Stomach (tissue), 8 donors: ENCODE measurements at regions not wholly inside any gene's neighbourhood (a gene's known extent, or its start where the extent isn't known, plus 50 kb on each side); places are given as distances from the start of the nearest gene placed in this dataset.
"Not testable (repeated sequence)": the region's sequence is repeated elsewhere in the genome, so short reads cannot be mapped to it uniquely, and the experiment has no call there.

Experiments
- DNase-seq, 2 donors: peaks; one replicate each; pipeline versions ENCODE4 v3.0.0 to v3.0.0-alpha.2; 2013 to 2019
- H3K27ac ChIP-seq, 5 donors: fragments of 200-600 bp in 4 of 5; sonication (generic) in 4 of 5; one replicate each; pipeline ENCODE4 v1.5.1; 2013 to 2019; ENCODE audit warnings: mild to moderate bottlenecking in 1 of 5, moderate library complexity in 1 of 5
- H3K27me3 ChIP-seq, 3 donors: fragments of 200-600 bp; sonication (generic); one replicate each; pipeline ENCODE4 v1.5.1; 2017 to 2019; ENCODE audit warnings: mixed run types in 1 of 3
- H3K36me3 ChIP-seq, 4 donors: fragments of 200-600 bp; sonication (generic); 1 replicate in 3 of 4; 2 replicates in 1 of 4; pipeline ENCODE4 v1.5.1; 2016 to 2019
- H3K4me1 ChIP-seq, 4 donors: fragments of 200-600 bp; sonication (generic); one replicate each; pipeline ENCODE4 v1.5.1; 2016 to 2019
- H3K4me3 ChIP-seq, 4 donors: fragments of 200-600 bp; sonication (generic) in 3 of 4; one replicate each; pipeline ENCODE4 v1.5.1; 2016 to 2019; ENCODE audit warnings: mild to moderate bottlenecking in 1 of 4
- H3K9me3 ChIP-seq, 4 donors: fragments of 200-600 bp; sonication (generic); one replicate each; pipeline ENCODE4 v1.5.1; 2016 to 2019
- CTCF ChIP-seq, 7 experiments: fragments of 450-650 bp in 4 of 7; fragments of 200-600 bp in 3 of 7; sonication (generic) in 3 of 7; IDR thresholded peaks; one replicate each; pipeline ENCODE4 v1.5.1; 2016 to 2019; ENCODE audit warnings: antibody characterized with exemption in 7 of 7, control low read depth in 2 of 7, mild to moderate bottlenecking in 1 of 7
- EP300 ChIP-seq: sonication (generic); formaldehyde crosslinking; IDR thresholded peaks from one replicate; pipeline ENCODE4 v1.6.1; 2017; ENCODE audit warnings: antibody characterized with exemption
- POLR2A ChIP-seq, 4 donors: fragments of 450-650 bp; IDR thresholded peaks; one replicate each; pipeline ENCODE4 v1.6.1; 2016; ENCODE audit warnings: antibody characterized with exemption in 4 of 4, control low read depth in 2 of 4, mild to moderate bottlenecking in 1 of 4, moderate library complexity in 1 of 4
- POLR2AphosphoS5 ChIP-seq, 3 donors: sonication (generic); formaldehyde crosslinking; IDR thresholded peaks; one replicate each; pipeline ENCODE4 v1.6.1; 2016; ENCODE audit warnings: antibody characterized with exemption in 3 of 3
- WGBS, 5 donors: extraction: QIAGEN DNeasy Blood & Tissue Kit in 3 of 5; methylation state at CpG; one replicate each; pipeline versions ENCODE4 v1.1.5 to v1.1.7; 2013 to 2018; 5-methylcytosine and 5-hydroxymethylcytosine counted together
- intact Hi-C: fragments of 100-400 bp; cut with DNase I; formaldehyde crosslinking; loops from one replicate; pipeline ENCODE4 v1.15.1; 2023; ENCODE audit warnings: low total_unique reads
- donor health status: healthy with polysubstance abuse.
- donor health status: Bipolar disorder and iron deficiency.
- donor health status: healthy.

- DNase-seq: no peak
- intact Hi-C loops: no loop called here
- Histone ChIP-seq H3K27me3 (no peaks in the 10 kb centered on the region), H3K4me1 (peaks cover 0 to 3% (median 0%) of the 10 kb centered on the region in 4 donors), H3K4me3 (no peak overlapping the region), H3K27ac (no peak overlapping the region), H3K36me3 (no peaks in the 10 kb centered on the region), H3K9me3 (no peaks in the 10 kb centered on the region)
- TF ChIP-seq CTCF (IDR thresholded peaks at IDR 0.05) (no peak), POLR2AphosphoS5 (IDR thresholded peaks at IDR 0.05) (no peak), POLR2A (IDR thresholded peaks at IDR 0.05) (no peak), EP300 (no peak)
- 61 to 81% (median 75%) methylated on average over 6 of the region's 6 CpGs for WGBS, 5 donors
These were observed 119.1 kb downstream of the HPGD start for GRCh38 chr4:174403177-174403543.

GRCh38 chr4:174402470-174403176 lies 118.9 kb downstream of the CEP44 start:
- 60 to 70% (median 70%) methylated on average over 3 of the region's 3 CpGs for WGBS, 5 donors
- H3K9me3 ChIP-seq: no peaks in the 10 kb centered on the region
- DNase-seq: no peak
- H3K27me3 ChIP-seq: no peaks in the 10 kb centered on the region
- H3K36me3 ChIP-seq: no peaks in the 10 kb centered on the region
- TF ChIP-seq EP300 (no peak), POLR2AphosphoS5 (IDR thresholded peaks at IDR 0.05) (no peak), CTCF (IDR thresholded peaks at IDR 0.05) (no peak), POLR2A (IDR thresholded peaks at IDR 0.05) (no peak)
- intact Hi-C loops: no loop called here
- no peak overlapping the region for H3K27ac ChIP-seq
- H3K4me3 ChIP-seq: no peak overlapping the region
- peaks cover 0 to 3% (median 0%) of the 10 kb centered on the region in 4 donors for H3K4me1 ChIP-seq

GRCh38 chr4:174401471-174402130 lies 117.9 kb downstream of the CEP44 start:
- 76 to 84% (median 81%) methylated on average over 11 of the region's 11 CpGs for WGBS, 5 donors
- TF ChIP-seq EP300: no peak
- no peak for TF ChIP-seq CTCF (IDR thresholded peaks at IDR 0.05)
- TF ChIP-seq POLR2A (IDR thresholded peaks at IDR 0.05): no peak
- no peak for TF ChIP-seq POLR2AphosphoS5 (IDR thresholded peaks at IDR 0.05)
- Histone ChIP-seq H3K36me3 (no peaks in the 10 kb centered on the region), H3K27ac (no peak overlapping the region), H3K4me3 (no peak overlapping the region), H3K4me1 (peaks cover 0 to 3% (median 0%) of the 10 kb centered on the region in 4 donors), H3K9me3 (no peaks in the 10 kb centered on the region), H3K27me3 (no peaks in the 10 kb centered on the region)
- no peak for DNase-seq
- intact Hi-C loops: no loop called here

GRCh38 chr4:174400603-174401302 lies 117.0 kb downstream of the CEP44 start:
- WGBS, 5 donors: 79 to 86% (median 85%) methylated on average over 8 of the region's 8 CpGs
- H3K27me3 ChIP-seq, DNase-seq, H3K9me3 ChIP-seq, H3K27ac ChIP-seq, intact Hi-C loops, H3K4me1 ChIP-seq, H3K4me3 ChIP-seq, H3K36me3 ChIP-seq: not testable (repeated sequence)
